ENCODE measurements at regions not wholly inside any gene's neighbourhood (a gene's known extent, or its start where the extent isn't known, plus 50 kb on each side); places are given as distances from the start of the nearest gene placed in this dataset.

DNA sequence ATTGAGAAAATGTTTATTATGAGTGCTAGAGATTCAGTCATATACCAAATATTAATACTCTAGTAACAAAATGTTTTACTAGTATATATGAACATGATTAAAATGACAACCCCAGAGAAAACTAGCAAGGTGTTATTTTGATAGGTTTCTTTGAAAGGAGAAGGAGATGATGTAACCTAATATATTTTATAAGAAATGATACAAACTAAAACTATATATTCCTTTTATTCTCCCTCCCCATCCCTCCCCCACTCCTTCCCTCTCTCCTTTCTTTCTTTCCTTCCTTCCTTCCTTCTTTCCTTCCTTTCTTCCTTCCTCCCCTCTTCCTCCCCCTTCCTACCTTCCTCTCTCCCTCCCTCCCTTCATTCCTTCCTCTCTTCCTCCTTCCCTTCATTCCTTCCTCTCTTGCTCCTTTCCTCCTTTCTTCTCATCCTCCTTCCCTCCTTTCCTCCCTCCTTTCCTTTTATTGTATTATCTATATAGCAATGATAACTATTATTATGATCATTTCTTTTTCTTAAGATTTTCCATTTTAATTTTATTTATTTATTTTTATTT lies 215.3 kb upstream of the MEF2C start:
- TF ChIP-seq, protein P1, sequence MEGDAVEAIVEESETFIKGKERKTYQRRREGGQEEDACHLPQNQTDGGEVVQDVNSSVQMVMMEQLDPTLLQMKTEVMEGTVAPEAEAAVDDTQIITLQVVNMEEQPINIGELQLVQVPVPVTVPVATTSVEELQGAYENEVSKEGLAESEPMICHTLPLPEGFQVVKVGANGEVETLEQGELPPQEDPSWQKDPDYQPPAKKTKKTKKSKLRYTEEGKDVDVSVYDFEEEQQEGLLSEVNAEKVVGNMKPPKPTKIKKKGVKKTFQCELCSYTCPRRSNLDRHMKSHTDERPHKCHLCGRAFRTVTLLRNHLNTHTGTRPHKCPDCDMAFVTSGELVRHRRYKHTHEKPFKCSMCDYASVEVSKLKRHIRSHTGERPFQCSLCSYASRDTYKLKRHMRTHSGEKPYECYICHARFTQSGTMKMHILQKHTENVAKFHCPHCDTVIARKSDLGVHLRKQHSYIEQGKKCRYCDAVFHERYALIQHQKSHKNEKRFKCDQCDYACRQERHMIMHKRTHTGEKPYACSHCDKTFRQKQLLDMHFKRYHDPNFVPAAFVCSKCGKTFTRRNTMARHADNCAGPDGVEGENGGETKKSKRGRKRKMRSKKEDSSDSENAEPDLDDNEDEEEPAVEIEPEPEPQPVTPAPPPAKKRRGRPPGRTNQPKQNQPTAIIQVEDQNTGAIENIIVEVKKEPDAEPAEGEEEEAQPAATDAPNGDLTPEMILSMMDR (conservative IDR thresholded peaks at IDR 0.05; ENCODE audit: low read length), result no peak
- no peak for TF ChIP-seq EZH2phosphoT487 (IDR thresholded peaks at IDR 0.05; ENCODE audit: borderline replicate concordance, low read depth, low read length)
- no peaks in the 10 kb centered on the region for H3K9me2 ChIP-seq (ENCODE audit: insufficient read depth, low read length)
- H3K9me3 ChIP-seq (ENCODE audit: low read length), result no peaks in the 10 kb centered on the region
- no peaks in the 10 kb centered on the region for H3K79me2 ChIP-seq (ENCODE audit: insufficient read depth, low read depth, low read length)
- no peak overlapping the region for H3K27ac ChIP-seq (ENCODE audit: low read depth, low read length, poor library complexity, severe bottlenecking)
- H3K36me3 ChIP-seq (ENCODE audit: insufficient read depth, low read length), result no peaks in the 10 kb centered on the region
- H3K4me1 ChIP-seq (ENCODE audit: insufficient read depth, low read length, poor library complexity, severe bottlenecking), result no peaks in the 10 kb centered on the region
- no TSS peak for BruUV-seq (replicated peaks)
- H2AFZ ChIP-seq (ENCODE audit: low read length), result no peak overlapping the region
- H3K4me2 ChIP-seq (ENCODE audit: low read length), result no peak overlapping the region
- no peaks in the 10 kb centered on the region for H4K20me1 ChIP-seq (ENCODE audit: insufficient read depth, low read length)
- ChIA-PET POLR2A (no interaction called here), CTCF (ENCODE audit: unreplicated experiment) (no interaction called here)
- no peak overlapping the region for H3K4me3 ChIP-seq (ENCODE audit: low read depth, low read length, poor library complexity, severe bottlenecking)
- DNase-seq (ENCODE audit: low spot score), result no peak
- intact Hi-C loops (cut with micrococcal nuclease; ENCODE audit: unreplicated experiment), result no loop called here

DNA sequence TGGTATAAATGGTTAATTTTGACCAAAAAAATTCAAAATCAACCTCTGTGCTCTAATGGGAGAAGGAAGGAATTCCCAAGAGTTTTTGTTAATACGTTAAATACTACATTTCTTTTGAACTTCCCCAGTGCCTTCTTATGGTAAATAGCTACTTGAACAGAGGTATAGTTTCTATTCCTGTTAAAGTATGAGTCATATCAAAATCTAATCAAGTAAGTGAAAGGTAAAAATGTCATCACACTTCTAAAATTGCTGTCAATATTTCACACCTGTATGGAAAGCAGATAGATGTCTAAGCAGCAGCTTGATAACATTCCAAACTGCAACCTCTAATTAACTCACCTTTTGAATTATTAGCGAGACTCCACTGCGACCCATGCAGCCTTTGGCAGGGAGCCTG lies 214.1 kb upstream of the MEF2C start:
- Histone ChIP-seq H3K4me2 (ENCODE audit: low read length) (no peak overlapping the region), H3K79me2 (ENCODE audit: insufficient read depth, low read depth, low read length) (no peaks in the 10 kb centered on the region), H2AFZ (ENCODE audit: low read length) (no peak overlapping the region), H3K9me2 (ENCODE audit: insufficient read depth, low read length) (no peaks in the 10 kb centered on the region), H4K20me1 (ENCODE audit: insufficient read depth, low read length) (no peaks in the 10 kb centered on the region), H3K9me3 (ENCODE audit: low read length) (no peaks in the 10 kb centered on the region), H3K27ac (ENCODE audit: low read depth, low read length, poor library complexity, severe bottlenecking) (no peak overlapping the region), H3K36me3 (ENCODE audit: insufficient read depth, low read length) (no peaks in the 10 kb centered on the region), H3K4me3 (ENCODE audit: low read depth, low read length, poor library complexity, severe bottlenecking) (no peak overlapping the region), H3K4me1 (ENCODE audit: insufficient read depth, low read length, poor library complexity, severe bottlenecking) (no peaks in the 10 kb centered on the region)
- intact Hi-C loops (cut with micrococcal nuclease; ENCODE audit: unreplicated experiment), result no loop called here
- no TSS peak for BruUV-seq (replicated peaks)
- POLR2A ChIA-PET, result interaction anchor here (0.8 to 1.4 kb wide), 4 partner anchors 9 to 488 kb away, joined by 3 to 5 read pairs (median 4); no protein-coding TSS in a partner anchor
- CTCF ChIA-PET (ENCODE audit: unreplicated experiment), result no interaction called here
- TF ChIP-seq EZH2phosphoT487 (IDR thresholded peaks at IDR 0.05; ENCODE audit: borderline replicate concordance, low read depth, low read length), result no peak
- TF ChIP-seq, protein P1 (conservative IDR thresholded peaks at IDR 0.05; ENCODE audit: low read length), result no peak
- no peak for DNase-seq (ENCODE audit: low spot score)

DNA sequence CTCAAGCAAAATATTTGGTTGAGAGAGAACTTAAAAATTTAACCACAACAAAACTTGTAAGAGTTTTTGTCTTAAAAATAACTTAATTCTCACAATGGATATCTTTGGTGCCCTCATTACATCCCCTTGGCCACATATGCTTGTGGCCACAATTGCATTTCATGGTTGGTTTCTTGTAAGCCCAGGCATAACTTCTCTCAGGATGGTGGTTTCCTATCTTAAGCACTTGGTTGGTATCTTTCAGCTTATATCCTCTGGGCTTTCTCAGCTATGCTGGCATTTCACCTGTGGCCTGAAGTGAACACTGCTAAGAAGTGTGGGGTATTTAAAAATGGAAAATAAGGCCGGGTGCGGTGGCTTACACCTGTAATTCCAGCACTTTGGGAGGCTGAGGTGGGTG lies 212.4 kb upstream of the MEF2C start:
- TF ChIP-seq EZH2phosphoT487 (IDR thresholded peaks at IDR 0.05; ENCODE audit: borderline replicate concordance, low read depth, low read length), result no peak
- TF ChIP-seq, protein P1 (conservative IDR thresholded peaks at IDR 0.05; ENCODE audit: low read length), result no peak
- Histone ChIP-seq H3K36me3 (ENCODE audit: insufficient read depth, low read length) (no peaks in the 10 kb centered on the region), H3K79me2 (ENCODE audit: insufficient read depth, low read depth, low read length) (no peaks in the 10 kb centered on the region), H3K9me3 (ENCODE audit: low read length) (no peaks in the 10 kb centered on the region), H3K27ac (ENCODE audit: low read depth, low read length, poor library complexity, severe bottlenecking) (no peak overlapping the region), H4K20me1 (ENCODE audit: insufficient read depth, low read length) (no peaks in the 10 kb centered on the region), H3K4me2 (ENCODE audit: low read length) (no peak overlapping the region), H3K4me1 (ENCODE audit: insufficient read depth, low read length, poor library complexity, severe bottlenecking) (no peaks in the 10 kb centered on the region), H3K4me3 (ENCODE audit: low read depth, low read length, poor library complexity, severe bottlenecking) (no peak overlapping the region), H3K9me2 (ENCODE audit: insufficient read depth, low read length) (no peaks in the 10 kb centered on the region), H2AFZ (ENCODE audit: low read length) (no peak overlapping the region)
- CTCF ChIA-PET (ENCODE audit: unreplicated experiment), result no interaction called here
- BruUV-seq (replicated peaks), result no TSS peak
- intact Hi-C loops (cut with micrococcal nuclease; ENCODE audit: unreplicated experiment), result no loop called here
- POLR2A ChIA-PET, result interaction anchor here (0.7 to 2.2 kb wide), 2 partner anchors 13 to 372 kb away, joined by 3 to 4 read pairs; no protein-coding TSS in a partner anchor
- DNase-seq (ENCODE audit: low spot score), result no peak

Data from OCI-LY7 (cell line).